Activated CD8-positive, alpha-beta memory T cell treated with anti-CD3 and anti-CD28 coated beads, Interleukin-2, amount 10 ng/mL, durations not matched to agents 7 days and 5 days (primary cell): ENCODE measurements at regions not wholly inside any gene's neighbourhood (a gene's known extent, or its start where the extent isn't known, plus 50 kb on each side); places are given as distances from the start of the nearest gene placed in this dataset.

Source experiments
- ATAC-seq: fragments of 150-1000 bp; cut with Tn5 transposase; one replicate; pipeline ENCODE4 v1.10.0; 2021; ENCODE audit warnings: moderate library complexity
- CTCF ChIA-PET: fragments of 350-600 bp; sonication (Branson Sonifier 250); formaldehyde crosslinking; loops from one replicate; lab custom pipeline; 2021; ENCODE audit warnings: antibody characterized with exemption; lab: Charles Lee
- DNase-seq: peaks from one replicate; pipeline ENCODE4 v3.0.0-alpha.2; 2020
- H3K27ac Mint-ChIP-seq: one replicate; pipeline ENCODE4 v1.8.0; 2021; ENCODE audit warnings: mild to moderate bottlenecking, mixed read lengths
- H3K27me3 Mint-ChIP-seq: one replicate; pipeline ENCODE4 v1.8.0; 2021; ENCODE audit warnings: mixed read lengths
- H3K36me3 Mint-ChIP-seq: one replicate; pipeline ENCODE4 v1.8.0; 2021; ENCODE audit warnings: mild to moderate bottlenecking, mixed read lengths
- H3K4me1 Mint-ChIP-seq: one replicate; pipeline ENCODE4 v1.8.0; 2021; ENCODE audit warnings: mixed read lengths
- H3K4me3 Mint-ChIP-seq: one replicate; pipeline ENCODE4 v1.8.0; 2021; ENCODE audit warnings: mild to moderate bottlenecking, moderate library complexity, mixed read lengths
- H3K9me3 Mint-ChIP-seq: one replicate; pipeline ENCODE4 v1.8.0; 2022; ENCODE audit warnings: low read depth, mixed read lengths

DNA sequence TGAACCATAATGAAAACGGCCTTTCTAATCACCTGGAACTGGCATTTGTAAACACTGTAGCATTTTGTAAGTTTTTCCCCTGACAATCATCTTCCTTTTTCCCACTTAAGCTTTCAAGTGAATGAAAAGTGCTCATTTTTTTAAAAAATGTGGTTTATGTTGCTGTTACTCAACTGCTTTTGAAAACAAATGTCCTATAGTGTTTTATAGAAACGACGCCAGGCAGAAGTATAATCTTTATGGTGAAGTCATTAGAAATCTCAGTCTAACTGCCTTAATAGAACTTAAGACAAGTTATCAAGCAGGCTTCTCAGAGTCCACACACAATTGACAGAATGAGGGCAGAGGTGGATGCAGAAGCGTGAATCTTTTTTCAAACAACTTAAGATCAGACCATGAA lies 442.3 kb downstream of the KLF12 start:
- Mint-ChIP-seq H3K4me1 (peaks cover 6% of the 10 kb centered on the region), H3K27ac (no peak overlapping the region), H3K4me3 (no peak overlapping the region), H3K36me3 (peaks cover 14% of the 10 kb centered on the region), H3K27me3 (no peaks in the 10 kb centered on the region), H3K9me3 (no peaks in the 10 kb centered on the region)
- DNase-seq (no peak), ATAC-seq (no peak)
- CTCF ChIA-PET, result no interaction called here

DNA sequence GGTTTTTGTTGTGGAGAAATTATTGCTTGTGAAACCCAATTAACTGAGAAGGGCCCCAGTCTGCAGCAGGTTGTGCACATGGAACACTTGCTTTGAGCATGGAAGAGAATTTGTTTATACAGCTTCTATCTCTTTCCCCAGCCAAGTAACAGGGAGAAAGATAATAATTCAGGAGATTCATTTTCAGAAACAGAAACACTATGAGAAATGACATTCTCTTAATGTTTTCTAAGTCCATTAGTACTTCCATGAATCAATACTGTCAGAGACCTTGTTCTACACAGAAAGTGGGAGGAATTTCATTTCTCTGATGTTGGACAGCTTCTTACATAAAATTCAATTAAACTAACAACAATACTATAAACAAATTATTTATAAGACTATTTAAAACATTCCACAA lies 446.3 kb downstream of the KLF12 start:
- CTCF ChIA-PET, result interaction anchor here (0.7 to 1.4 kb wide), 2 partner anchors 12 kb away, joined by 3 read pairs; no protein-coding TSS in a partner anchor
- peaks cover 4% of the 10 kb centered on the region for H3K4me1 Mint-ChIP-seq
- no peak overlapping the region for H3K27ac Mint-ChIP-seq
- no peak for ATAC-seq
- H3K9me3 Mint-ChIP-seq, result no peaks in the 10 kb centered on the region
- H3K27me3 Mint-ChIP-seq, result no peaks in the 10 kb centered on the region
- no peak for DNase-seq
- H3K36me3 Mint-ChIP-seq, result peaks cover 7% of the 10 kb centered on the region
- no peak overlapping the region for H3K4me3 Mint-ChIP-seq

DNA sequence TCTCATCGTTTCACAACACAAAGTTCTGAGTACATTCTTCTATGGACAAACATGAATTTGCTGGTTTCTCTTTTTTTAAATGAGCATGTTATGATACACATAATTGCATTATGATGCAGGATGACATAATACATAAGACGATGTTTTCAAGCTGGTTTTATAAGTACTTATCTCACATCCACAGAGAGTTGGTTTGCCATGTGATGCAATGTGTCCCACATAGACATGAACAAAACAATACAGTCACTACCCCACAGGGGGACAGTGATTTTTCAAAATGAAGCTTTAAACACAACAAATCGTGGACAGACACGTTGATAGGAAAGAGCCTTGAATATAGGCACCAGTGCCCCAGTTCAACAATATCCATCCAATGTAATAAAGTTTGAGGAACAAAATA lies 447.1 kb downstream of the KLF12 start:
- peaks cover 7% of the 10 kb centered on the region for H3K36me3 Mint-ChIP-seq
- H3K27ac Mint-ChIP-seq, result no peak overlapping the region
- DNase-seq, result no peak
- H3K4me1 Mint-ChIP-seq, result peaks cover 4% of the 10 kb centered on the region
- no peak for ATAC-seq
- H3K4me3 Mint-ChIP-seq, result no peak overlapping the region
- CTCF ChIA-PET, result no interaction called here
- no peaks in the 10 kb centered on the region for H3K27me3 Mint-ChIP-seq
- H3K9me3 Mint-ChIP-seq, result no peaks in the 10 kb centered on the region

DNA sequence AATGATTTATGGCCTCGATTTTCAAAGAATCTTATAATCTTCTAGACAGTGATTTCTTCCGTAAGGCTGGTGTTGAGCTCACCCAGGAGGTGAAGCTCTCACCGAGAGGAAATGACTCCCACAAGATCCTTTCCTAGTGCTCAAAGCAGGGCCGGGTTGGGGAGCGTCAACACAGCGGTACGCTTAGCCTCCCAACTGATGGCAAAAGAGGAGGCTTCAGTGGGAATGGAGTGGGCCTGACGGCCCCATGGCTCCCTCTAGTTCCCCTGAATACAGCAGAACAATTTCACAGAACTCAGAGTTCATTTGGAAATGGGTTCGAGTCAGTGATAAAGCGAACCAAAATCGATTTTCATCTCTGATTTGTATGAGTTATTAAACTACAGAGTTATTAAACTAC lies 449.5 kb downstream of the KLF12 start:
- CTCF ChIA-PET, result no interaction called here

DNA sequence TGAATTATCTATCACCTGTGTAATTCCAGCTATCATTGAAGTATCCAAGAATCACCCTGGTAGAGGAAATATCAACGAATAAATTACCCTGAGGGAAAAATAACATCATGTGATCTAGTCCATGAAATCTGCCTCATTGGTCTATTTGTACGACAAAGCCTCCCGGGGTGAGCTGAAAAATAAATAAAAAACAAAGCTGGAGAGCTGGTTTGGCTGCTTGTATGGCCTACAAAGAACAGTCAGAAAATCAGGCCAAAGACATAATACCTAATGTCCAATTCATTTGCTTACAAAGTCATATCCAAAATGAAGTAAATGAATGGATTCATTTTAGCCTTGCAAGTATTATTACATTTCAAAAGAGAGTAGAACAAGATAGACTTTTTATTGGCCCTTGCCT lies 449.9 kb downstream of the KLF12 start:
- CTCF ChIA-PET, result no interaction called here
- ATAC-seq, result no peak
- Mint-ChIP-seq H3K4me1 (peaks cover 4% of the 10 kb centered on the region), H3K36me3 (peaks cover 3% of the 10 kb centered on the region), H3K9me3 (no peaks in the 10 kb centered on the region), H3K27me3 (no peaks in the 10 kb centered on the region), H3K27ac (no peak overlapping the region), H3K4me3 (no peak overlapping the region)
- DNase-seq, result no peak

More for the DNA sequence above, 449.5 kb downstream of the KLF12 start:
- DNase-seq, result no peak
- Mint-ChIP-seq H3K27ac (no peak overlapping the region), H3K9me3 (no peaks in the 10 kb centered on the region), H3K27me3 (no peaks in the 10 kb centered on the region), H3K36me3 (peaks cover 5% of the 10 kb centered on the region), H3K4me1 (peaks cover 4% of the 10 kb centered on the region), H3K4me3 (no peak overlapping the region)
- ATAC-seq, result no peak

DNA sequence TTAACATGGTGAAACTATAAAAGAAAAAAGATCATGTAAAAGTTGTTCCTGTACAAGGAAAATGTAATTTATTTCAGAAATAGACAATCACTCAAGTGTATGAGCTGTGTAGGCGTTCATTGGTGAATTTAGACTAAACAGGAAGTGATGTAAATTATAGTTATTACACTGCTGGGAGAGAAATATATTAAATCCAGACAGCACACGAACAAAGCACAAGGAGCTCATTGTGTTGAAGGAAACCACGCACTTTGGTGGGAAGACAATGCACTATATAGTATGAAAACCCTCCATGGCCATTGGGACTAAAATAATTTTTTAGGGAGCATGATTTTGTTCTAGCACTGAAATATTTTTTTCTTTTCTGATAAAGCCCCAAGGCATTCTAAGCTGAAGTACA lies 450.5 kb downstream of the KLF12 start:
- CTCF ChIA-PET, result interaction anchor here (0.9 kb wide), 1 partner anchor 14 kb away, joined by 3 read pairs; no protein-coding TSS in a partner anchor
- H3K36me3 Mint-ChIP-seq, result peaks cover 2% of the 10 kb centered on the region
- H3K4me3 Mint-ChIP-seq, result no peak overlapping the region
- H3K27me3 Mint-ChIP-seq, result no peaks in the 10 kb centered on the region
- peaks cover 4% of the 10 kb centered on the region for H3K4me1 Mint-ChIP-seq
- DNase-seq (no peak), ATAC-seq (no peak)
- H3K27ac Mint-ChIP-seq, result no peak overlapping the region
- no peaks in the 10 kb centered on the region for H3K9me3 Mint-ChIP-seq

DNA sequence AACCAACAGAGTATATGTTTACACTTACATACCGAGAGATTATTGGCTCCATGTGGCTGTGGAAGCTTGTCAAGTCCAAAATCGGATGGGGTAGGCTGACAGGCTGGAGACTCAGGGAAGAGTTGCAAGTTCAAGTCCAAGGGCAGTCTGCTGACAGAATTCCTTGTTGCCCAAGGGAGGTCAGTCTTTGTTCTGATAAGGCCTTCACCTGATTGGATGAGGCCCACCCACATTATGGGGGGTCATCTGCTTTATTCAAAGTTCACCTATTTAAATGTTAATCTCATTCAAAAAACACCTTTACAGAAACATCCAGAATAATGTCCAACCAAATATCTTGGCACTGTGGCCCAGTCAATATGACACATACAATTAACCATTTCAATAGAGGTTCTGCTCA lies 452.4 kb downstream of the KLF12 start:
- Mint-ChIP-seq H3K4me1 (no peaks in the 10 kb centered on the region), H3K4me3 (no peak overlapping the region), H3K36me3 (peaks cover 2% of the 10 kb centered on the region), H3K9me3 (no peaks in the 10 kb centered on the region), H3K27ac (no peak overlapping the region), H3K27me3 (no peaks in the 10 kb centered on the region)
- ATAC-seq (no peak), DNase-seq (no peak)
- CTCF ChIA-PET, result interaction anchor here (0.8 kb wide), 1 partner anchor 11 kb away, joined by 3 read pairs; no protein-coding TSS in a partner anchor

DNA sequence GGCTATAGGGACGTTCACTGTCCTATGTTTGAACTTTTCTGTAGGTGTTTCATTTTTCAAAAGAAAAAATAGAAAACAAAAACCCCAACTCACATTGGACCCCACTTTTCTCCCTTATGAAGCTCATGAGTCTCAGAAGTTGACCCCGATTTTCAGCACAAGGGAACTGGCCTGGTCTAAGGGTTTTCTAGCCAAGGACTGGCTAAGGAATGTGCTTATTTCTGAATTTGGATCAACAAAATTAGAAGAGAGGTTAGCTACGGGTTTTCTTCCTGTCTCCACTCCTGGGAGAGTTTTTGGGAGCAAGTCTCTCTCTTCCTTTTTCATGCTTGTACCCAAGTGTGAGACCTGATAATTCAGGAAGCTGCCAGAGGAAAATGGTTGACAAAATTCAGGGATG lies 453.2 kb downstream of the KLF12 start:
- H3K27ac Mint-ChIP-seq, result no peak overlapping the region
- no peaks in the 10 kb centered on the region for H3K4me1 Mint-ChIP-seq
- CTCF ChIA-PET, result interaction anchor here (0.8 kb wide), 1 partner anchor 10 kb away, joined by 3 read pairs; no protein-coding TSS in a partner anchor
- H3K9me3 Mint-ChIP-seq, result no peaks in the 10 kb centered on the region
- DNase-seq (no peak), ATAC-seq (no peak)
- no peaks in the 10 kb centered on the region for H3K27me3 Mint-ChIP-seq
- H3K4me3 Mint-ChIP-seq, result no peak overlapping the region
- H3K36me3 Mint-ChIP-seq, result peaks cover 2% of the 10 kb centered on the region

DNA sequence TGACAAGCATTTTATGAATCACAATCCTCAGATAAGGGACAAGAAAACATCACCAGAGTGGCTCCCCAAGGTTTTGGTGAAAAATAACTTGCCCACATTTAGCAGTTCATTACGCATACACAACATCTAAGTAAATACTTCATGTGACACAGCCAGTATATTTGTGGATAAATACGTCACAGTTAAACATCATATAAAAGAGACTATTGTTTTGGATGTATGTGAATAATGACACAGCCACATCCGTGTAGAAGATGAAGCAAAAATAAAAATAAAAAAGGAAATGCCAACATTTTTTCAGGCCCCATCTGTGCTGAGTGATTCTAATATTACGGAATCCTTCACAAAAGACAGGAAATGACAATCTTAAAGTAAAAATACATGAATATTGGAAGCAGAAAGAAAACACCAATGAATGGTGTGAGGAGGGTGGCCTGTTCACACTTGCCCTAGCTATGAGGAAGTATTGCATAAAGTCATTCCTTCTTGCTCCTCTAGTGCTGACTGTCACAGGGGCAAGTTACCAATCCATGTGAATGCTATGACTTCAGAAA lies 457.1 kb downstream of the KLF12 start:
- Mint-ChIP-seq H3K27ac (no peak overlapping the region), H3K27me3 (no peaks in the 10 kb centered on the region), H3K36me3 (no peaks in the 10 kb centered on the region), H3K4me1 (no peaks in the 10 kb centered on the region), H3K4me3 (no peak overlapping the region), H3K9me3 (no peaks in the 10 kb centered on the region)
- CTCF ChIA-PET, result no interaction called here
- ATAC-seq, result no peak
- no peak for DNase-seq

DNA sequence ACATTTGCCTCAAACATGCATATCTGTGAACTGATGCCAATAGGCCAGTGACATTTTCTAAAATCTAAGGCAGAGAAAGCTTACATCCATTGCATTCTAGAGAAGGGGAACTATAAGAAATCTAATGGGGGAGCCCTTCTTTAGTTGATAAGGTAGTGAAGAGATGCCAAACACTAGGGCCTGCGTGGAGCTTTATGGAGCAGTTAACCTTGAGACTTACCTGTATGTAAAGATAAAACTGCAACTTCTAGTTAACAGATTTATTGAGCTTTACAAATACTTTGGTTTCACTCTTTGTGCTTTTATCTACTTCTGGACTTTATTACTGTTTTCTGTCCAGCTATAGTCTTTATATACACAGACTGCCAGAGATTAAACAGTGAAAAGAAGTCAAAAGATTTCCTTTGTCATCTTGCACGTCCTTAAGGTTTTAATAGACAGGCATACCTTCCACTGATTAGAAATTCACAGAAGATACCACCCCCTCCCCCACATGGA lies 457.6 kb downstream of the KLF12 start:
- no peak overlapping the region for H3K4me3 Mint-ChIP-seq

DNA sequence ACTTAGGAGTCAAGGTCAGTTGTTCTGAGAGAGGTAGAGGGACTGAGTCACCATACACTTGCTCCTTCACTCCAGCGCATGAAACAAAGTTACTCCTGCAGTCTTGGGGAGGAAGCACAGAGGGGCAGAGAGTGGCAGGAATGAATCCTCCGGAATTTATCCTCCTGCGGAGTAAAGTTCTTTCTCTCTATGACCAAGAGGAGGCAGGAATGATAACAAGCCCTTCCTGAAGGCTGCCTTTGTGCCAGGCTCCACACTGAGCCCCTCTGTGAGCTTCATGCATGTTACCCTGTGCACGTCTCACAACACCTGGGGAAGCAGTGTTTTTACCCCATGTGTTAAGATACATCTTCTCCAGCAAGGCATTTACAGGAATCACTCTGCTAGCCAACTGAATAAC lies 458.4 kb downstream of the KLF12 start:
- Mint-ChIP-seq H3K4me1 (no peaks in the 10 kb centered on the region), H3K27me3 (no peaks in the 10 kb centered on the region), H3K36me3 (no peaks in the 10 kb centered on the region), H3K27ac (no peak overlapping the region), H3K9me3 (no peaks in the 10 kb centered on the region), H3K4me3 (no peak overlapping the region)
- CTCF ChIA-PET, result interaction anchor here (1.0 kb wide), 1 partner anchor 13 kb away, joined by 3 read pairs; no protein-coding TSS in a partner anchor
- no peak for DNase-seq
- no peak for ATAC-seq

More for the DNA sequence above, 457.6 kb downstream of the KLF12 start:
- no peak for ATAC-seq
- no peak for DNase-seq
- CTCF ChIA-PET, result interaction anchor here (1.0 kb wide), 1 partner anchor 12 kb away, joined by 3 read pairs; no protein-coding TSS in a partner anchor
- no peaks in the 10 kb centered on the region for H3K36me3 Mint-ChIP-seq
- H3K27me3 Mint-ChIP-seq, result no peaks in the 10 kb centered on the region
- H3K9me3 Mint-ChIP-seq, result no peaks in the 10 kb centered on the region
- H3K27ac Mint-ChIP-seq, result no peak overlapping the region
- no peaks in the 10 kb centered on the region for H3K4me1 Mint-ChIP-seq

DNA sequence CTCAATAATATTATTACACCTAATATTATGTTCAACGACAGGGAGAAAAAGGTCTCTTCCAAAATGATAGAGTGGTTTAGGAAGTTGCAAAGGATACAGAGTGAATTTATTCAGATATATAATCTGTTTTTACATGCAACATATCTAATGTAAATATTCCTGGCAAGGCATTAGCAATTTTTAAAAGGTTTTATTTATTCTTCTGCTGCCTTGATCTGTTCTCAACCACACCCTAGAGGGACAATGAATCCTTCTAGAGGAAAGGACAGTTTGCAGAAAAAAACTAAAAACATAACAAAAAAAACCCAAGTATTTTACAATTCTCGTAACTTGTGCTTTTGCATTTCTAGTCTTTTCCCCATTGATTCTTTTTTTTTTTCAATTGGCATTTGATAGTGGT lies 459.6 kb downstream of the KLF12 start:
- ATAC-seq (no peak), DNase-seq (no peak)
- H3K27ac Mint-ChIP-seq, result no peak overlapping the region
- H3K4me1 Mint-ChIP-seq, result no peaks in the 10 kb centered on the region
- no peaks in the 10 kb centered on the region for H3K36me3 Mint-ChIP-seq
- no peaks in the 10 kb centered on the region for H3K27me3 Mint-ChIP-seq
- no peaks in the 10 kb centered on the region for H3K9me3 Mint-ChIP-seq
- CTCF ChIA-PET, result no interaction called here
- no peak overlapping the region for H3K4me3 Mint-ChIP-seq

DNA sequence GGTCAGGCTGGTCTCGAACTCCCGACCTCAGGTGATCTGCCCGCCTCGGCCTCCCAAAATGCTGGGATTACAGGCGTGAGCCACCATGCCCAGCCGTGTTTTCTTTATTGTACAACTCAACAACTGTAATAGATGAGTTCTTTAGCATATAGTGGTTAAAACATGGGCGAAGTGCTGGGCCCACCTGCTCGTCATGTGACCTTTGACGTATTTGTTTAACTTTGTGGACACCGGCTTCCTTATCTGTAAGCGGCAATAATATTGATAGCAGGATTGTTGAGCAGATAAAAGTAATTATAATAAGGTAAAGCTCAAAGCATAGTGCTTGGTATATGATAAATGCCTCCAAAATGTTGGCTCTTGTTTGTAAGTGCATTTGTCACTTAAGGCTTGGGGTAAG lies 460.3 kb downstream of the KLF12 start:
- no peak overlapping the region for H3K4me3 Mint-ChIP-seq
- no peak overlapping the region for H3K27ac Mint-ChIP-seq
- no peak for DNase-seq
- ATAC-seq, result no peak
- no peaks in the 10 kb centered on the region for H3K9me3 Mint-ChIP-seq
- no peaks in the 10 kb centered on the region for H3K36me3 Mint-ChIP-seq
- H3K27me3 Mint-ChIP-seq, result no peaks in the 10 kb centered on the region
- CTCF ChIA-PET, result no interaction called here
- H3K4me1 Mint-ChIP-seq, result no peaks in the 10 kb centered on the region

DNA sequence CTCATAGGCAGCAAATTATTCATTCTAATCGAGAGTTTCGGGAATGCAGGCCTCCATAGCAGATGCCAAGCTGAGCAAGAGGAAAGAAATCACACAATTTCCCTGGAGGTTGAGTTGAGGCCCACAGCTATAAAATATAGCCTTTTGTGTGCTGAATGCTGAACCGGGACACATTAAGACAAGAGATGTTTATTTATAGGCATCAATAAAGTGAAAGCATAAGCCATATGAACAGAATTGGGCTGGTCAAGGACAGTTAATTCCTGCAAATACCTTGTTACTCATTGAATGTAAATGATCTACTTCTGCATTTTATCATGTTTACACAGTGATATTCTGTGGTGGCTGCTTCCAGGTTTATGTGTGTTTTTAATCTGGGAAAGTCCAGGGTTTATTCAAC lies 461.7 kb downstream of the KLF12 start:
- Mint-ChIP-seq H3K4me3 (no peak overlapping the region), H3K9me3 (no peaks in the 10 kb centered on the region), H3K4me1 (no peaks in the 10 kb centered on the region), H3K27ac (no peak overlapping the region), H3K27me3 (no peaks in the 10 kb centered on the region), H3K36me3 (no peaks in the 10 kb centered on the region)
- no peak for ATAC-seq
- DNase-seq, result no peak
- CTCF ChIA-PET, result no interaction called here
